SU-DHL-6 (cell line): ENCODE measurements at regions not wholly inside any gene's neighbourhood (a gene's known extent, or its start where the extent isn't known, plus 50 kb on each side); places are given as distances from the start of the nearest gene placed in this dataset.

Source experiments
- H2AFZ ChIP-seq: fragments of 200-600 bp; sonication (generic); 2 replicates; pipeline ENCODE4 v1.6.1; 2014; ENCODE audit warnings: low read depth, mild to moderate bottlenecking, moderate library complexity, mixed read lengths, antibody characterized with exemption, low read length; ENCODE audit not compliant: severe bottlenecking
- H3F3A ChIP-seq: fragments of 200-600 bp; shearing (Covaris generic); 2 replicates; pipeline ENCODE4 v1.6.0; 2016; ENCODE audit warnings: antibody characterized with exemption, mild to moderate bottlenecking; ENCODE audit not compliant: insufficient read depth
- H3K27ac ChIP-seq: fragments of 200-600 bp; sonication (generic); 2 replicates; pipeline ENCODE4 v1.5.1; 2016; ENCODE audit warnings: low read depth, mild to moderate bottlenecking, low read length, moderate library complexity, mixed read lengths
- H3K27me3 ChIP-seq: fragments of 200-600 bp; sonication (generic), shearing (Covaris generic); 2 replicates; pipeline ENCODE4 v1.6.0; 2014; ENCODE audit warnings: mild to moderate bottlenecking, low read length
- H3K36me3 ChIP-seq: fragments of 200-600 bp; sonication (generic); 2 replicates; pipeline ENCODE4 v1.6.1; 2014; ENCODE audit warnings: mild to moderate bottlenecking, low read length, mixed read lengths
- H3K4me2 ChIP-seq: fragments of 300-600, 200-600 bp; shearing (Covaris generic), sonication (generic); 2 replicates; pipeline ENCODE4 v1.6.0; 2014; ENCODE audit warnings: low read length, low read depth, mild to moderate bottlenecking; ENCODE audit not compliant: poor library complexity, severe bottlenecking
- H3K4me3 ChIP-seq: fragments of 200-600 bp; sonication (generic); 2 replicates; pipeline ENCODE4 v1.5.1; 2014; ENCODE audit warnings: antibody characterized with exemption, low read length, mild to moderate bottlenecking, mixed read lengths; ENCODE audit not compliant: insufficient read depth, poor library complexity, severe bottlenecking
- H3K79me2 ChIP-seq: fragments of 200-600 bp; sonication (generic); 2 replicates; pipeline ENCODE4 v1.6.1; 2014; ENCODE audit warnings: mild to moderate bottlenecking, low read length, moderate library complexity; ENCODE audit not compliant: insufficient read depth
- H3K9ac ChIP-seq: fragments of 200-600 bp; sonication (generic); 2 replicates; pipeline ENCODE4 v1.7.0; 2014; ENCODE audit warnings: mild to moderate bottlenecking, low read length
- H3K9me2 ChIP-seq: fragments of 200-600 bp; sonication (generic); replicated peaks from 2 replicates; pipeline ENCODE4 v1.6.1; 2014; ENCODE audit warnings: low read length; ENCODE audit not compliant: insufficient read depth
- H3K9me3 ChIP-seq: fragments of 200-600 bp; sonication (generic); 2 replicates; pipeline ENCODE4 v1.6.1; 2014; ENCODE audit warnings: low read length, mixed read lengths; ENCODE audit not compliant: insufficient read depth
- H4K20me1 ChIP-seq: fragments of 200-600 bp; sonication (generic); 2 replicates; pipeline ENCODE4 v1.6.1; 2014; ENCODE audit warnings: low read depth, mild to moderate bottlenecking, antibody characterized with exemption, low read length, moderate library complexity, mixed read lengths
- CTCF ChIP-seq: fragments of 200-600 bp; sonication (generic); IDR thresholded peaks from one replicate; pipeline ENCODE4 v1.5.1; 2017; ENCODE audit warnings: antibody characterized with exemption, mild to moderate bottlenecking, low read length, moderate library complexity; ENCODE audit not compliant: insufficient read depth, poor library complexity, severe bottlenecking
- EZH2phosphoT487 ChIP-seq: fragments of 200-600 bp; sonication (generic), shearing (Covaris generic); conservative IDR thresholded peaks from 2 replicates; pipeline ENCODE4 v1.6.1; 2018; ENCODE audit warnings: mild to moderate bottlenecking, antibody characterized with exemption, low read length, moderate library complexity, mixed read lengths

DNA sequence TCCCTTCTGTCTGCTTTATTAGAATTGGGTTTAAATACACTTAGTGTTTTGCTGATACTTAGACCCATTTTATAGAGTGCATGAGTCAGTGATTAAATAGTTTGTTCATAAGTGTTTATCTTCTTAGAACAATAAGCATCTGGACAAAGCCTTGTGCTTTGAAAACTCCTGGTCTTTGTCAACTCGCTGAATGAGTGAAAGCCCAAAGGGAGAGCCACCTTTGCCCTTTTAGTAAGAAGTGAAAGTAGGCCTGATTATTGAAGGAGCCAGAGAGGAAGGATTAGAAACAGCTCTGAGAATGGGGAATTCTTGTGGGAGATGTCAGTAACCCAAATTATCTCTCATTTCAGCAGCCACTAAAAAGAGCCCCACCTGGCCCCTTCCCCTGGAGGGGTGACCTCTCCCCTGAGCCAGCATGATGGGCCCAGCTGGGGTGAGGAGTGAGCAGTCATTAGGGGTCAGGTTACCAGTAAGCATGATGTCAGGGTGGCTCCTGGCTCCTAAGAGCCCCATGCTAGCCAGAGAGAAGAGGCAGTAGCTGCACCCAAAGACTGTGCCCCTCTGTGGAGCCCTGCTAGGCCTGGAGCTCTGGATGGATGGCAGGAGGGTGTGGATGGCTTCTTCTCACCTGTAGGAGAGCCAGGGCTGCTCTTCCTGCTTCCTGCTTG lies 125.1 kb upstream of the E2F8 start:
- no peak overlapping the region for H2AFZ ChIP-seq
- no peak overlapping the region for H3K27ac ChIP-seq
- H3K36me3 ChIP-seq = no peaks in the 10 kb centered on the region
- TF ChIP-seq CTCF (no peak), EZH2phosphoT487 (no peak)
- H3K9ac ChIP-seq = no peak overlapping the region
- no peaks in the 10 kb centered on the region for H3F3A ChIP-seq
- H3K27me3 ChIP-seq = no peaks in the 10 kb centered on the region
- no peaks in the 10 kb centered on the region for H3K9me2 ChIP-seq
- H3K79me2 ChIP-seq = no peaks in the 10 kb centered on the region
- H4K20me1 ChIP-seq = no peaks in the 10 kb centered on the region
- no peak overlapping the region for H3K4me2 ChIP-seq
- H3K9me3 ChIP-seq = no peaks in the 10 kb centered on the region
- H3K4me3 ChIP-seq = no peak overlapping the region

- Histone ChIP-seq H4K20me1 (no peaks in the 10 kb centered on the region), H3K36me3 (no peaks in the 10 kb centered on the region), H2AFZ (no peak overlapping the region), H3K9me3 (no peaks in the 10 kb centered on the region), H3K27ac (no peak overlapping the region), H3K79me2 (no peaks in the 10 kb centered on the region), H3K9ac (no peak overlapping the region), H3F3A (no peaks in the 10 kb centered on the region), H3K4me2 (no peak overlapping the region), H3K4me3 (no peak overlapping the region), H3K27me3 (0 out of 2 replicates have a peak, but pooled peaks cover 3% of the 10 kb centered on the region), H3K9me2 (no peaks in the 10 kb centered on the region)
- TF ChIP-seq EZH2phosphoT487 (no peak), CTCF (no peak)
Measured at GRCh38 chr11:19359221-19360000, 118.7 kb upstream of the E2F8 start.

DNA sequence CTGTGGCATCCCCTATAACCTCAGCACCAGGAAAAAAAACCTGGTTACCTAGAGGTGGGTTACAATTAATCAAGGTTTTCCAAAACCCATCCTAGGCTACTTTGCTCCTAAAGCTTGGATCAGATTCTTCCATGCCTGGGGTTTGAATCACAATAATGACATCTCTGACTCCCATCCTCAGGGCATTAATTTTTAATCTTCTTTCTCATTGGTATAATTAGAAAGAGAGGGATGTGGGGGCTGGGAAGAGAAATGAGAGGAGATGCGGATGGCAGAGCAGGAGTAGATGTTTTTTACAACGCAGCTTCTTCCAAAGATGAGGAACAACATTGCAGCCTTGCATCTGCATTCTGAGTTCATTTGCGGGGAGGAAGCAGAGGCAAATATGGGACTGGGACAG lies 117.2 kb upstream of the E2F8 start:
- no peaks in the 10 kb centered on the region for H3K9me3 ChIP-seq
- no peaks in the 10 kb centered on the region for H3K36me3 ChIP-seq
- H4K20me1 ChIP-seq = no peaks in the 10 kb centered on the region
- 0 out of 2 replicates have a peak, but pooled peaks cover 3% of the 10 kb centered on the region for H3K27me3 ChIP-seq
- no peaks in the 10 kb centered on the region for H3K79me2 ChIP-seq
- H2AFZ ChIP-seq = no peak overlapping the region
- H3K4me3 ChIP-seq = no peak overlapping the region
- H3K4me2 ChIP-seq = no peak overlapping the region
- no peak overlapping the region for H3K9ac ChIP-seq
- H3K9me2 ChIP-seq = no peaks in the 10 kb centered on the region
- H3K27ac ChIP-seq = no peak overlapping the region
- TF ChIP-seq EZH2phosphoT487 = no peak
- no peak for TF ChIP-seq CTCF
- no peaks in the 10 kb centered on the region for H3F3A ChIP-seq
